OCI-LY7 (cell line): ENCODE measurements at regions not wholly inside any gene's neighbourhood (a gene's known extent, or its start where the extent isn't known, plus 50 kb on each side); places are given as distances from the start of the nearest gene placed in this dataset.

Source experiments
- BruUV-seq: library from RNA; stranded (reverse); fragments of 400-500 nt; replicated peaks from 2 replicates; lab custom pipeline; 2021; lab: Mats Ljungman, UMichigan
- CTCF ChIA-PET: fragments of 300-600 bp; sonication (Branson Sonifier 250); formaldehyde crosslinking; loops from one replicate; lab custom pipeline; 2022; ENCODE audit warnings: antibody characterized with exemption; ENCODE audit not compliant: unreplicated experiment; lab: Charles Lee
- POLR2A ChIA-PET: fragments of 300-600 bp; sonication (Branson Sonifier 250); formaldehyde crosslinking; loops from one replicate; lab custom pipeline; 2022; ENCODE audit warnings: antibody characterized with exemption; lab: Charles Lee
- DNase-seq: peaks from one replicate; pipeline ENCODE4 v3.0.0-alpha.2; 2015; ENCODE audit warnings: low spot score
- H2AFZ ChIP-seq: fragments of 200-600 bp; sonication (generic), shearing (Covaris generic); 2 replicates; pipeline ENCODE4 v1.6.1; 2014; ENCODE audit warnings: mild to moderate bottlenecking, antibody characterized with exemption, low read length, moderate library complexity
- H3K27ac ChIP-seq: fragments of 200-600 bp; sonication (generic); 2 replicates; pipeline ENCODE4 v1.5.1; 2014; ENCODE audit warnings: mixed run types, low read depth, mild to moderate bottlenecking, moderate library complexity, low read length, inconsistent platforms; ENCODE audit not compliant: poor library complexity, severe bottlenecking
- H3K36me3 ChIP-seq: fragments of 200-600 bp; sonication (generic); 2 replicates; pipeline ENCODE4 v1.6.1; 2014; ENCODE audit warnings: mild to moderate bottlenecking, antibody characterized with exemption, low read length, moderate library complexity, mixed read lengths; ENCODE audit not compliant: insufficient read depth
- H3K4me1 ChIP-seq: fragments of 200-600 bp; sonication (generic); 2 replicates; pipeline ENCODE4 v1.5.1; 2014; ENCODE audit warnings: mild to moderate bottlenecking, low read length; ENCODE audit not compliant: insufficient read depth, poor library complexity, severe bottlenecking
- H3K4me2 ChIP-seq: fragments of 200-600 bp; sonication (generic); 2 replicates; pipeline ENCODE4 v1.6.1; 2014; ENCODE audit warnings: mild to moderate bottlenecking, low read length
- H3K4me3 ChIP-seq: fragments of 200-600 bp; sonication (generic); 2 replicates; pipeline ENCODE4 v1.5.1; 2014; ENCODE audit warnings: mild to moderate bottlenecking, low read depth, low read length; ENCODE audit not compliant: poor library complexity, severe bottlenecking
- H3K79me2 ChIP-seq: fragments of 200-600 bp; sonication (generic); 2 replicates; pipeline ENCODE4 v1.6.1; 2016; ENCODE audit warnings: low read depth, mild to moderate bottlenecking, low read length, moderate library complexity, mixed read lengths; ENCODE audit not compliant: insufficient read depth
- H3K9me2 ChIP-seq: fragments of 200-600 bp; sonication (generic); 2 replicates; pipeline ENCODE4 v1.6.1; 2016; ENCODE audit warnings: mild to moderate bottlenecking, low read length, mixed read lengths; ENCODE audit not compliant: insufficient read depth
- H3K9me3 ChIP-seq: fragments of 200-600 bp; sonication (generic); 2 replicates; pipeline ENCODE4 v1.6.1; 2014; ENCODE audit warnings: mild to moderate bottlenecking, mixed run types, low read length, mixed read lengths
- H4K20me1 ChIP-seq: fragments of 200-600 bp; sonication (generic); 2 replicates; pipeline ENCODE4 v1.6.1; 2014; ENCODE audit warnings: mild to moderate bottlenecking, antibody characterized with exemption, low read length, moderate library complexity, mixed read lengths; ENCODE audit not compliant: insufficient read depth
- CTCF ChIP-seq: fragments of 200-600 bp; sonication (generic); conservative IDR thresholded peaks from 2 replicates; pipeline ENCODE4 v1.5.1; 2014; ENCODE audit warnings: mild to moderate bottlenecking, antibody characterized with exemption, low read length, moderate library complexity, mixed read lengths
- EZH2phosphoT487 ChIP-seq: fragments of 200-600 bp; sonication (generic); IDR thresholded peaks from 2 replicates; pipeline ENCODE4 v1.6.1; 2018; ENCODE audit warnings: low read depth, borderline replicate concordance, mild to moderate bottlenecking, mixed run types, antibody characterized with exemption, low read length, moderate library complexity, mixed read lengths
- intact Hi-C: fragments of 100-400 bp; cut with micrococcal nuclease; formaldehyde crosslinking; loops from one replicate; pipeline ENCODE4 v1.10.0; 2022; ENCODE audit not compliant: unreplicated experiment

GRCh38 chr10:47231414-47231813 is 68.6 kb upstream of the GDF10 start:
- POLR2A ChIA-PET = interaction anchor here (0.8 kb wide), 1 partner anchor 9 kb away, joined by 3 read pairs; no protein-coding TSS in a partner anchor

GRCh38 chr10:47233631-47234030 is 66.4 kb upstream of the GDF10 start:
- no peak overlapping the region for H3K4me2 ChIP-seq
- no peaks in the 10 kb centered on the region for H3K9me2 ChIP-seq
- no peaks in the 10 kb centered on the region for H3K4me1 ChIP-seq
- POLR2A ChIA-PET = no interaction called here
- no peaks in the 10 kb centered on the region for H3K79me2 ChIP-seq
- H2AFZ ChIP-seq = no peak overlapping the region
- H3K36me3 ChIP-seq = no peaks in the 10 kb centered on the region
- no TSS peak for BruUV-seq
- H4K20me1 ChIP-seq = no peaks in the 10 kb centered on the region
- H3K9me3 ChIP-seq = no peaks in the 10 kb centered on the region
- intact Hi-C loops = no loop called here
- CTCF ChIA-PET = no interaction called here
- TF ChIP-seq EZH2phosphoT487 (no peak), CTCF (no peak)
- no peak overlapping the region for H3K27ac ChIP-seq
- DNase-seq = no peak
- H3K4me3 ChIP-seq = no peak overlapping the region

More at GRCh38 chr10:47231414-47231813, 68.6 kb upstream of the GDF10 start:
- Histone ChIP-seq H2AFZ (no peak overlapping the region), H4K20me1 (no peaks in the 10 kb centered on the region), H3K4me1 (no peaks in the 10 kb centered on the region), H3K9me3 (no peaks in the 10 kb centered on the region), H3K4me2 (no peak overlapping the region), H3K79me2 (no peaks in the 10 kb centered on the region), H3K9me2 (no peaks in the 10 kb centered on the region), H3K4me3 (no peak overlapping the region), H3K27ac (no peak overlapping the region), H3K36me3 (no peaks in the 10 kb centered on the region)
- DNase-seq = no peak
- intact Hi-C loops = no loop called here
- CTCF ChIA-PET = no interaction called here
- no peak for TF ChIP-seq EZH2phosphoT487
- TF ChIP-seq CTCF = no peak
- no TSS peak for BruUV-seq

GRCh38 chr10:47235484-47235883 is 64.5 kb upstream of the GDF10 start:
- POLR2A ChIA-PET = no interaction called here
- Histone ChIP-seq H2AFZ (no peak overlapping the region), H3K4me1 (no peaks in the 10 kb centered on the region), H3K36me3 (no peaks in the 10 kb centered on the region), H4K20me1 (no peaks in the 10 kb centered on the region), H3K79me2 (no peaks in the 10 kb centered on the region), H3K9me3 (no peaks in the 10 kb centered on the region), H3K4me3 (no peak overlapping the region), H3K4me2 (no peak overlapping the region), H3K27ac (no peak overlapping the region), H3K9me2 (no peaks in the 10 kb centered on the region)
- intact Hi-C loops = no loop called here
- DNase-seq = no peak
- no TSS peak for BruUV-seq
- TF ChIP-seq CTCF (no peak), EZH2phosphoT487 (no peak)
- CTCF ChIA-PET = no interaction called here
